ENCODE measurements at regions not wholly inside any gene's neighbourhood (a gene's known extent, or its start where the extent isn't known, plus 50 kb on each side); places are given as distances from the start of the nearest gene placed in this dataset.

DNA sequence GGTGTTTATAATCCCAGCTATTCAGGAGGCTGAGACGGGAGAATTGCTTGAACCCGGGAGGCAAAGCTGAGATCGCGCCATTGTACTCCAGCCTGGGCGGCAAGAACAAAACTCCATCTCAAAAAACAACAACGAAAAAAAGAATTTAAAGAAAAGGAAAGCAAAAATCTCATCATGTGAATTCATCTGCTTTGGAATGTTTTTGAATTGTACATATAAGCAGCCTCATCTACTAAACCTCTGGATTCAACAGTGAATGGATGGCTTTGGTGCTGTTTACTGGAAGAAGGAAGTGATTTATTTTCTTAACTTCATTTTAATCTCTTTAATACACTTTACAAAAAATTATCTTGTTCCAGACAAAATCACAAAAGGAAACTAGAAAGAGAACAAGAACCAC, 51.8 kb upstream of the PNRC1 start:
- DNase-seq (ENCODE audit: low read depth, low spot score), result no peak

DNA sequence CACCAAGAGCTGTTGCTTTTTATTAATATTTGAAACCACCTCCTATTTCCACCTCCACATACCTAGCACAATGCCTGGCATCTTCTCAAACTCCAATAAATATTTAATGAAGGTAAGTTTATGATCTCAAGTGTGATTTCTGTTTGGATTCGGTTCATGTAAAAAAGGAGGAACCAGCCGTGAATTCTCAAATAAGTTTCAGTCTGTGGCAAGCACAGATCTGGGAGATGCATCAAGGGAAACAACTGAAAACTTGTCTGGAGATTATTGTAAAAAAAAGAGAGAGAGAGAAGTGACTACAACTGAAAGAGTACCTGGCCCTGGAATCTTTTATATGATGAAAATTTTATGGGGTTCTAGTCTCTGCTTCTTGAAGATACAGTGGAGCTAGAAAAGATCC, 52.8 kb upstream of the PNRC1 start:
- no peak for DNase-seq (ENCODE audit: low read depth, low spot score)

DNA sequence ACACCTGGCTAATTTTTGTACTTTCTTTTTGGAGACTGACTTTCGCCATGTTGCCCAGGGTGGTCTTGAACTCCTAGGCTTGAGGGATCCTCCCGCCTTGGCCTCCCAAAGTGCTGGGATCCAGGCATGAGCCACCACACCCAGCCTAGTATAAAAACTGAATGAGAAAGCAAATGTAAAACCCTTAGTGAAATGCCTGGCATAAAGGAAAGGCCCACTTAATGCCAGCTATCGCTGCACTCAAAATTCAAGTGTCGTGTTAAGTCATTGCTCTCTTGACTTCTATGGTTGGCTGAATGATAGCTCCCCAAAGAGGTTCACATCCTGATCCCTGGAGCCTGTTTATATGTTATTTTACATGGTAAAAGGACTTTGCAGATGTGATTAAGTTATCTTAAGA, 54.4 kb upstream of the PNRC1 start:
- DNase-seq (ENCODE audit: low read depth, low spot score), result no peak

DNA sequence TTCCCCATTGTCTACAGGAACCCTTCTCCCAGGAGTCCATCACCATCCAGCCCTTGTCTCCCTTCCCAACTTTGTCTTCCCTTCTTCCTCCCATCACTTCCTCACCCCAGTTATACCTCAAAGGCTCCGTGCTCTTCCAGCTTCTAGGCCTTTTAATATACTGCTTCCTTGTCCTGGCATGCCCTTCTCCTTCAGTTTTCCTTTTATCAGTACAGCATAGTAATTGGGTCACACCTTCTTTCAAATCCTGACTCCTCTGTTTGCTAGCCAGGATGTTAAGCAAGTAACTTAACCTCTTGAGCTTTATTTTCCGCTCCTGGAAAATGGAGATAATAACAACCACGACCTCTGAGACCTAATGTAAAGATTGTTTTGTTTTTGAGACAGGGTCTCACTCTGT, 54.9 kb upstream of the PNRC1 start:
- DNase-seq (ENCODE audit: low read depth, low spot score), result no peak

DNA sequence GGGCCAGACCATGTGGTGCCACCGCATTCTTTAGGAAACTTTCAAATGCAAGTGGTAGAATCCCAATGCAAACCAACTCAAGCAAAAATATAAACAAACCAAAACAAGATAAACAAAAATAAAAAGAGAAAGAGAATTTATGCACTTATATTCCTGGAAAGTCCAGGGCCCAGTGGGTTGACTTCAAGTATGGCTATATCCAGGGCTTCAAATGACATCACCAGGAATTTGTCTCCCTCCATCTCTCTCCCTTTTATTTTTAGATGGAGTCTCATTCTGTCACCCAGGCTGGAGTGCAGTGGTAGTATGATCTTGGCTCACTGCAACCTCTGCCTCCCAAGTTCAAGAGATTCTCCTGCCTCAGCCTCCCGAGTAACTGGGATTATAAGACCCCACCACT, 56.1 kb upstream of the PNRC1 start:
- DNase-seq (ENCODE audit: low read depth, low spot score), result no peak

DNA sequence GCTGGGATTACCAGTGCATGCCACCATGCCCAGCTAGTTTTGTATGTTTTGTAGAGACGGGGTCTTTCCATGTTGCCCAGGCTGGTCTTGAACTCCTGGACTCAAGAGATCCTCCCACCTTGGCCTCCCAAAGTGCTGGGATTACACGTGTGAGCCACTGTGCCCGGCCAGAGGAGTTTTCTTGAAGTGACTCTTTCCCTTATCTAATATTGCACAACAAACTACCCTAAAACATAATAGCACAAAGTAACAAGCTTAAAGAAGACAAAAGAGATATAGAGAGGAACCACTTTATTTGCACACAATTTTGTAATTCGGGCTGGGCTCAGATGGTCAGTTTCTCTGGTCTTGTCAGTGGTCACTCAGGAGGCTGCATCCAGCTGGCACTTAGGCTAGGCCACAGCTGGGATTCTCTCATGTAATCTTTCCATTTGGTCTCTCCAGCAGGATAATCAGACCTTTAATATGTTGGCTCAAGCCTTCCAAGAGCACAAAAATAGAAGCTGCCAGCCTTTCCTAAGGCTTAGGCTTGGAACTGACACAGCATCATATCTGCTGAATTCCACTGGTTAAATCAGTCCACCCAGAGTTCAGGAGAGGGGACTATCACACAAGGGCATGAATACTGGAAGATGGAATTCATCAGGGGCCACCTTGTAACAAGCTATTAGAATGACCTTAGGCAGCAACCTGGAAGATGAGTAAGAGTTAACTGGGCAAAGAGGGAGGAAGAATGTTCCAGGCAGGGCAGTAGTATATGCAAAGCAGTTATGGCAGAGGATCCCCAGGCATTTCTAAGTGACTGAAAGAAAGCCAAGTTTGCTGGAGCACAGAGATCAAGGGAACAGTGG, 56.7 kb upstream of the PNRC1 start:
- no peak for DNase-seq (ENCODE audit: low read depth, low spot score)

DNA sequence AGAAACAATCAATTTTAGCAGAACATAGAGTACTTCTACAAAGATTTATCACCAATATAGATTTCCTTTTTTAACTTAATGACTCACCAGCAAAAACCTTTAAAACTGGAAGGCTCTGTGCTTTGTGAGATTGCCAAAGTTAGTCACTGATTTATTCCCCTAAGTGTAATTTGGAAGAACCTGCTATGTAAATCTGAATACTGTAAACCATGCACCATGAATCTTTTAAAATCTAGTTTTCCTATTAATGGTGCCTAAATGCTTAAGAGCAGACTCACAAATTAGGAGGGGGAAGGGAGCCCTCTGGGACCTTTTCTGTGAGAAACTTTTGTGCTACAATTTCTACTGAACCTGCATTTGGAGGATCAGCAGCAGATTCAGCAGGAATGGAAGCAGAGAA, 57.8 kb upstream of the PNRC1 start:
- DNase-seq (ENCODE audit: low read depth, low spot score), result no peak

DNA sequence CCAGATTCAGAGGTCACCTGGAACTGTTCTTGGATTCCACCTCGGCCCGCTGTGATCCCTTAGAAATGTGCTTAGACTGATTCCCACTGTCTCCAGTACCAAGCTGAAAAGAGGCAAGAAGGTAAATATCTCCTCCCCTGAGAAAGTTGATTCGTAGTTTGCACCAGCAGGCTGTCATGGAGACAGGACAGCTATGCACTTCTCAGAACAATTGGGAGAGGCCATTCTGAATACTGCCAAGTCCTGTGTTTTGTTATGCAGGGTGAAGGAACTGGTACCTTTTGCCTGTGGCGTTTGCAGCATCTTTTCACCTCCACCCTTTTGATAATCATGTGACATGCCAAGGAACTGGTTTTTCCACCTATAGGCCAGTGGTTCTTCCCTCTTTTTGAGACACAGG, 58.2 kb upstream of the RNGTT start:
- DNase-seq (ENCODE audit: low read depth, low spot score), result peak; percentile 90

DNA sequence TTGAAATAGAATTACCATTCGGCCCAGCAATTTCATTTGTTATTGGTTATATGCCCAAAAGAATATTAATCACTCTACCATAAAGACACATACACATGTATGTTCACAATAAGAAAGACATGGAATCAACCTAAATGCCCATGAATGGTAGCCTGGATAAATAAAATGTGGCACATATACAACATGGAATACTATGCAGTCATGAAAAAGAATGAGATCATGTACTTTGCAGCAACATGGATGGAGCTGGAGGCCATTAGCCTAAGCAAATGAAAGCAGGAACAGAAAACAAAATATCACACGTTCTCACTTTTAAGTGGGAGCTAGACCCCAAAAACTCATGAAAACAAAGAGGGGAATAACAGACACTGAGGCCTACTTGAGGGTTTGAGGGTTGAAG, 52.6 kb upstream of the RNGTT start:
- DNase-seq (ENCODE audit: low read depth, low spot score), result no peak

DNA sequence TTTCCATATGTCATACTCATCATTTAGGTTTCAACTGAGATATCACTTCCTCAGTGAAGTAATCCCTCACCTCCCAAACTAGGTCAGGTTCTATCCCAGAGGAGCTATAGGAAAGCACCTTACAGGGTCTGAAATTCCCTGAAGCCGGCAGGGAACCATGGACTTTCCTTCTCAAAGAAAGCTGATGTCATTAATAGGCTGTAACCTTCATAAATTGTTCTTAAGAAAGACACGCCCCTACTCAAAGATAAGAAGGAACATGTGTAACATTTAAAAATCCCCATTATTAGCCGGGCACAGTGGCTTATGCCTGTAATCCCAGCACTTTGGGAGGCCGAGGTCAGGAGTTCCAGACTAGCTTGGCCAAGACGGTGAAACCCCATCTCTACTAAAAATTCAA, 50.0 kb upstream of the RNGTT start:
- no peak for DNase-seq (ENCODE audit: low read depth, low spot score)
